NCI-H526 (cell line): ENCODE measurements at regions not wholly inside any gene's neighbourhood (a gene's known extent, or its start where the extent isn't known, plus 50 kb on each side); places are given as distances from the start of the nearest gene placed in this dataset.

ENCODE experiments used
- DNase-seq, 2 experiments: peaks; one replicate each; lab custom pipeline; 2025; lab: John Stamatoyannopoulos, UW

GRCh38 chrX:99717716-99718115 is 692.4 kb downstream of the PCDH19 start:
- DNase-seq = no peak

DNA sequence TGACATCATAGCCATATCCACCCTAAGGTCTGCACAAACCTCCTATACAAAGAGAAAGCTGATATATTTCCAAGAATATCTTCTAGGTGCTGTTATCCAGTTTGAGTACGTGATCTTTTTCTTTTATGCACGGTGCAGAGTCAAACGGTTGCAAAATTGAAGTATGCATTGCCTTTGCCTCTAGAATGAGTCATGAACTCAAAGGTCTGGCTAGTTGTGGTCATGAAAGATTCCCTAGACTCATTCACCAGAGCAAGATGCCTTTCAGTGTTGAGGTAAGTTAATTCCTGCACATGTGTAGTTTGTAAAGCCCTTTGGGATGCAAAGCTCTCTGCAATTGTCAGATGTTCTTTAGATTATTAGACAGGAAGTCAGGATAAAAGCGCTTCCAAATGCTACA is 704.4 kb downstream of the PCDH19 start:
- no peak for DNase-seq

DNA sequence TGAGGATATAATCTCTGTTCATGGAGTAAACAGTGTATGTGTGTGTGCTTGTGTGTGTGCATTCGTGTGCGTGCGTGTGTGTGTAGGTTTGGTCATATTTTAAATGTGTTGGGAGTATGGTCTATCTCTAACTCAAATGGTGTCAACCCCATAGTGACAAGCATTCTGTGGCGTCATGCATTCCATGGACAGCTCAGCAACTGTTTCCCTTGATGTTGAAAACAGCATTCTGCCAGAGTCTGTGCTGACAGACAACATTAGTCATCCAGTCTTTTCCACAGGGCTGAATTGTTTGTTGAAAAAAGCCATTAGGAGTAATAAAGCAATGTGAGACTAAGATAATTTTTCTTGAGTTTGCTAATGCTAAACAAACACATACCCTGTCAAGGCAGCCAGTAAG is 706.6 kb downstream of the PCDH19 start:
- DNase-seq = no peak

DNA sequence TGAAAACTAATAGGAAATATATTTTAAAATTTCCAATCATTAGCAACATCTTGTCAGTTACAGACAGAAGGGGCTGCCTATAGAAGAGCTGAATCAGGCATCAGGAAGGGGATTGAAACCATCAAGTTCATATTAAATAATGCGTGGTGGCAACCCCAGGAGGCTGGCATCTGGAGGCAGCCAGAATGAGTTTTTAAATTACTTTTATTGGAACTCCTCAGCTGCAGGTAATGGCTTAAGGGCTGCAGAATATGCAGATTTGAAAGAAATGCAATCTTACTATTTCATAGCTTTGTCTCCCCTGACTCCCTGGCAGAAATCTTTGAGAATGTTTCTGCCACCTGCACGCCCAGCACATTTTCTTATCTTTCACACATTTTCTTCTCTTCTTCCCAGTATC is 711.6 kb downstream of the PCDH19 start:
- no peak for DNase-seq

GRCh38 chrX:99663136-99663535 is 746.9 kb downstream of the PCDH19 start:
- no peak for DNase-seq

DNA sequence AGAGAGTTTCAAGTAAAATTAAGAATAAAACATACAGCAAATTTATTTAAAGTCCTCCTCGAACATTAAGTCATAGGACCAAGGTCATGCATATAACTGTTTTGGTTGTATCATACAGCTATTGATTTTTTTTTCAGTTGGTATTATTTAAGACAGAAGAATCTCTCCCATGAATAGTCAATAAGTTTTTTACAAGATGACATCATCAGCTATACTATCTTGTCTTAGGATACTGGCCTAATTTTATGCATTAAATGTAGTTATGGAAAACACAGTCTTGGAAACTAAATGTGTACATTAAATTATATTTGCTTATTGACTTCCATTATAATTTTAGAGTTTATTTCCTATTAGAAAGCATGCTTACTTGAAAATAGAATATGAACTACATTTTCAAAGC is 755.9 kb downstream of the PCDH19 start:
- DNase-seq = no peak

- no peak for DNase-seq
These were observed 756.7 kb downstream of the PCDH19 start for GRCh38 chrX:99653352-99653751.

DNA sequence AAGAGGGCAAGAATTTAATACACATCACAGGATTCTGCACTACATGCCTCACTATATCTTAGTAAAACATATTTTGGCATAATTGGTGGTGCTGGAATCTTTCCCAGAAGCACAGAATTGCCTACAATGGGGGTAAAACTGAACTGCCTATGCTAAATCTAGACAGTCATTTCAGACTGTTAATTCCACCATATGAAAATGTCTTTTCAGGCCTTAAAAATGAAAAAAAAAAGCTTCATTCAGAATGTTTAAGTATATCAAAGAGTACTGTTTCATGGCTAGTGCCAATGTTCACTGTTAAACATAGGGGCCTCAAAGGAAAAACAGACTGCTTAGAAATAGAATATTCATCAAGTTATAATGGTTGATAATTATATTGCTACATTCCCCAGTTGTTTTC is 797.0 kb downstream of the PCDH19 start:
- no peak for DNase-seq

DNA sequence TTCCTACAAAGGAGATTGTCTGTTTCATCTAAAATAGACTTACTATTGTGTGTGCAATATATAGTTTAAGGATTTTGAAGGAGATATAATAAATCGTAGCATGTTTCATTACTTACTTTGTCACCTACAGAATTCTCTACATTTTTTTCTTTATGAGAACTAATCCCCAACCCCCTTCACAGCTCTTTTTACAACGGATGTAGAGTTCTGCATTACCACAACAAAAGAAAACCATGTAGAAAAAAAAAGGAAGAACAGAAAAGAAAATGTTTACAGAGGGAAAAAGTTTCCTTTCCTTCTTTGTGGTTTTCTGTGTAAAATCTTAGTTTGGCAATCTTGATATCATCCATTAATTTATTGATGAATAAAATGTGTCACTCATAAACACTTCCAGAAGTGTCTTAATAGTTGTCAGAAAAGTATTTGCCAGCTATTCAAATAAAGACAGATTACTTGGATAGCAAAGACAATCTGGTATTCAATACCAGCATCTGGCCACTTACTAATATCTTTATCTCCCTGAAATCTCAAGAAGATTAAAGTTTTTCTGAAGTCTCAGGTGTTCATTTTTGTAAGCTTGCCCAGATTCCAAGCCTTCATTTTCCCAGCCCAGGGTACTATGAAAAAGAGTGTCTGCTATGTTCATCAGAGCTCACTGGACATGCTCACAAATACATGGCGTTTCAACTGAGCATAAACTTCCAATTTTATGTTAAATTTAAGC is 806.8 kb downstream of the PCDH19 start:
- DNase-seq = no peak

DNA sequence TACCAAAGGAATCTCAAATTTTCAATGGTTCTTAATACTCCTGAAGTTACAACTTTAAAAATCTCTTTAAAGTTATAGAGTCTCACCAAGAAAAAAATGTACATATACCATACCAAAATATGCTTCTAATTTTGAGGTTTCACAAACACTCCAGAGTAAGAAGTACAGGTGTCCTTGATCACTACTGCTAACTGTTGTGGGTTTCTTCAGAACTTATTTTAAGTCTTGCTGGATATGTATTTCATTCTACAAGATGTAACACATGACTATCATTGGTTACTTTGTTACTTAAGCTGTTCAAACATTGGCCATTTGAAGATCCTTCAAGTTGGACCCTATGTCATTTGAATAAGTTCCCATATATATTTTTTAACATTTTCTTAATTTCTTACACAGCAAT is 808.0 kb downstream of the PCDH19 start:
- no peak for DNase-seq

DNA sequence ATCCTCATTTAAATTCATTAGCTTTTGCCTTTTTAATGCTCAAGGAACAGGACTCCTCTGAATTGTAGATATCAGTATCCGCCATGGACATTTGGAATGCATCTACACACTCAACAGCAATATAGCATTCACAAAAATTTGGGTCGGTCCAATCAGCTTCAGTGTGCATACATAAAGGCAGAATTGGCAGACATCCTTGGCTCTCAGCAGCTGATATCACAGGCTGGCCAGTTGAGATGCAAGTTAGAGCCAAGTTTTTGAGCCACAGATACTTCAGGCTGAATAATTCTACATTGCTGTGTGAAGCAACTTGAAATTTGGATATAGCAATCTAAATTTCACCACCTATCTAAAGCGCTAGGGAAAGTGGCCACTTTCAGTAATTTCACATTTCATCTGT is 821.1 kb downstream of the PCDH19 start:
- DNase-seq = no peak

DNA sequence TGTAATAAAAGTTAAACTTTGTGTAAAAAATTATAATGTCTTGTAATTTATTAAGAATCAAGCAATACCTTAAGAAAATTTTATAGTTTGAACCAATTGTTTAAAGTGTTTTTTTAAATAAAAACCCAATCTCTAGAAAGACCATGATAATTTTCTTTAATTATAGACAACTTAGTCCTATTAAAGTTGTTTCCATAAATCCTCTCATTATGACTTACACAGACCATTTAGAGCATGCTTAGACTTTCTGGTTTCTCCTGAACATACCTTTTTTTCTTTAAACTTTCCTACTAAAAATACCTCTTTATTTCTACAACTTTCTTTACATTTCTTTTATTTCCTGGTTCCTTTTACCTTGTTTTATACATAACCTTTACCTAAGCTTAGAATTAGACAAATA is 837.4 kb downstream of the PCDH19 start:
- no peak for DNase-seq

- no peak for DNase-seq
These were observed 860.7 kb downstream of the PCDH19 start for GRCh38 chrX:99549381-99549780.

GRCh38 chrX:99522450-99522849 is 887.6 kb downstream of the PCDH19 start:
- no peak for DNase-seq

GRCh38 chrX:99507768-99508167 is 902.3 kb downstream of the PCDH19 start:
- no peak for DNase-seq

DNA sequence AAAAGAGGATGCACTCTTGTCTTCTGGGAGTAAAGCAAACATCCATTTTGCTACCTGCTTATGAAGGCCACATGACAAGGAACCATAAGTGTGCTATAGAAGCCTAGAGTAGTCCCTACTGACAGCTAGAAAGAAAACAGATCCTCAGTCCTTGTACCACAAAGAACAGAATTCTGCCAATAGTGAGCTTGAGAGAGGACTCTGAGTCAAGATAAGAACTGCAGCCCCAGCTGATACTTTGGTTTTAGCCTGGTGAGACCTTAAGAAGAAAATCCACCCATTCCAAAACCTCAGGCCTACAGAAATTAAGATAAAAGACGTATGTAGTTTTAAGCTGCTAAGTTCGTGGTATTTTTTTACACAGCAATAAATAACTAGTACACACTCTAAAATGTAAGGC is 914.6 kb downstream of the PCDH19 start:
- no peak for DNase-seq

- DNase-seq = no peak
These were observed 915.4 kb downstream of the PCDH19 start for GRCh38 chrX:99494668-99495067.

DNA sequence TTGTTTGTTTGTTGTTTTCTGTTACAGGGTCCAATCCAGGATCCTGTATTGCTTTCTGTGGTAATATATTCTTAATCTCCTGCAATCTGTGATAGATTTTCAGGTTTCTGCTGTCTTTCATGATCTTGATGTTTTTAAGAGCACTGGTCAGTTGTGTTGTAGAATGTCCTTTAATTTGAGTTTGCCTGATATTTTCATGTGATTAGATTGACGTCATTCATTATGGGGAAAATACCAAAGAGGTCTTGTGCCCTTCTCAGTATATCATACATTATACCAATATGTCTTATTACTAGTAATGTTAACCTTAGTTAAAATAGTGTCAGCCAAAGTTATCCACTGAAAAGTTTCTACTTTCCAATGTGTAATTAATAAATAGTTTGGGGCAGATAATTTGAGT is 929.3 kb downstream of the PCDH19 start:
- DNase-seq = no peak

- no peak for DNase-seq
These were observed 940.6 kb downstream of the PCDH19 start for GRCh38 chrX:99469439-99469838.

- DNase-seq = no peak
These were observed 941.1 kb downstream of the PCDH19 start for GRCh38 chrX:99468993-99469392.

GRCh38 chrX:99461223-99461622 is 948.9 kb downstream of the PCDH19 start:
- DNase-seq = no peak

- DNase-seq = no peak
These were observed 964.7 kb downstream of the PCDH19 start for GRCh38 chrX:99445336-99445735.

- no peak for DNase-seq
These were observed 988.3 kb downstream of the PCDH19 start for GRCh38 chrX:99421796-99422195.

DNA sequence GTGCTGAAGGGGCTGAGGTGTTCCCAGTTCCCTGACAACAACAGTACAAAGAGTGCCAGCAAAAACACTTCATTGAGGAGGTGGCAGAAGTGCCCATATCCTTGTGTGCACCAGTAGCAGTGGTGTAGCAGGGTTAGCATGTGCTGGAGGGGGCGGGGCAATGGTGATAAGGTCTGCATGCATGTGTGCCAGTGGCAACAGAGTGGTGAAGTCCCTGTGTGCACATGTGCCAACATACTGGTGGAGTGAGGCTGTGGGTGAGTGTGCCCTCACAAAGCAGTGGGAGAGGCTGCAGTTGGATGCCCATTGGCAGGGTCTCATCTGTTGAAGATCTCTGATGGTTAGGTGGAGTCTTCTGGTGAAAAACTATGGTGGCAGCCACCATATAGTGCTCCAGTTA is 994.6 kb downstream of the PCDH19 start:
- DNase-seq = no peak

DNA sequence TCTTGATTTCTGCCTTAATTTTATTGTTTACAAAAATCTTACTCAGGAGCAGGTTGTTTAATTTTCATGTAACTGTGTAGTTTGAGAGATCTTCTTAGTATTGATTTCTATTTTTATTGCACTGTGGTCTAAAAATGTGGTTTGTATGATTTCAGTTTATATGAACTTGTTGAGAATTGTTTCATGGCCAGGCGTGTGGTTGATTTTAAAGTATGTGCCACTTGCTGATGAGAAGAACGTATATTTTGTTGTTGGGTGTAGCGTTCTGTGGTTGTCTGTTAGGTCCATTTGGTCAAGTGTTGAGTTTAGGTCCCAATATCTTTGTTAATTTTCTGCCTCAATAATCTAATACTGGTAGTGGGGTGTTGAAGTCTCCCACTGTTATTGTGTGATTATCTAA is 996.8 kb downstream of the PCDH19 start:
- no peak for DNase-seq
